NCI-H460 (cell line): ENCODE measurements at regions not wholly inside any gene's neighbourhood (a gene's known extent, or its start where the extent isn't known, plus 50 kb on each side); places are given as distances from the start of the nearest gene placed in this dataset.

ENCODE experiments used
- DNase-seq: peaks from one replicate; pipeline ENCODE4 v3.0.0-alpha.2; 2016; ENCODE audit warnings: low read depth; ENCODE audit errors: extremely low read depth

- no peak for DNase-seq
These were observed 168.5 kb upstream of the FREM2 start for GRCh38 chr13:38518328-38518727.

GRCh38 chr13:38519229-38519911 lies 167.5 kb upstream of the FREM2 start:
- DNase-seq, result no peak

GRCh38 chr13:38520041-38520440 lies 166.8 kb upstream of the FREM2 start:
- no peak for DNase-seq

- DNase-seq, result no peak
These were observed 159.7 kb upstream of the FREM2 start for GRCh38 chr13:38527140-38527539.

DNA sequence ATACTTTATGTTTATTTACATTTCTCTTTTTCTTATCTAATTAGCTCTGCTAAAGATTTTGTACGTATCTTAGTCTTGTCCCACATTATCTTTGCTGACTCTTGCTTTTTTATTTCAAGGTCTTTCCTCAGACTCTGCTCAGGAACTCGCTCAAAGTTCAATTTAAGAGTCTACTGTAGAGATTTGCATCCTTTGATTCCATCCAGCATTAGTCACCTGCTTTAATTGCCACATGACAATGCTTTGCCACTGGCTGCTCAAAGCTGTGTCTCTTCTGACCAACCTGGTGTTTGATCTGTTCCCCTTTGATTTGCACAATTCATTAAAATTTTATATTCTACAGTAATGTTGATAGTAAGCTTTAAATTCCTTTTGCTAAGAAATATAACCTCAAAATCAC lies 157.9 kb upstream of the FREM2 start:
- DNase-seq, result no peak

DNA sequence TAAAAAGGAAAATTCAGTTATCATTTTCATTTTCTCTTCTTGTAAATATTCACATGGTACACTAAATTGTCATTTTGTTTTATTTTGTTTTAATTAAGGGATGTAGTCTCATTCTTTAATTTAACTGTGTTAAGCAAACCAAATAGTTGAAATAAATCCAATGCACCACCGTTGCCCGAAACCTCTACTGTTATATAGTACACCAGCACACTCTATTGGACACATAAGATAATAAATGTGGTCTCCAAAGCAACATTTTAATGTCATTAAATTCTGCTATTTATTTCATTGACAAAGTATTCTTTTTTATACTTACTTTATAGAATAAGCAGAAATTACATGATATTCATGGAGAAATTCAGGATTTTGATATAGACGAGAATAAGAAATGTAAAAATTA lies 156.4 kb upstream of the FREM2 start:
- peak; percentile 5 for DNase-seq

GRCh38 chr13:38535261-38535660 lies 151.6 kb upstream of the FREM2 start:
- no peak for DNase-seq

DNA sequence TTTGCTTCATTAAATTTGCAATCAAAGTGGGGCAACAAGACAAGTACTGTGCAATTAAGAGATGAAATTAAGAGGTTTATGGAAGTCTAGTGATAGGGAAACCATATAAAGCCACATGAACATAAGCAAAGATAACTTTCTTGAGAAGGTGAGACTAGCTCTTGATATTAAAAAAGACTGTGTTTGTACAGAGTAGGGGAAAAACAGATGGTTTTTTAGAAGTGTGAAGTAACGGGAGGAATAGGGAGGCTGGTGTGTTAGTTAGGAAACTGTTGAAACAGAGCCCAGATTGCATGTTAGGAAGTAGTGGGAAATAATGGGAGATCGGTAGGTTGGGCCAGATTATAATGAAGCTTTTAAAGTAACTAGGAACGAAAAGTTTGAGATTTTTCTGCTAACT lies 149.8 kb upstream of the FREM2 start:
- no peak for DNase-seq

GRCh38 chr13:38538422-38538821 lies 148.5 kb upstream of the FREM2 start:
- DNase-seq, result no peak

DNA sequence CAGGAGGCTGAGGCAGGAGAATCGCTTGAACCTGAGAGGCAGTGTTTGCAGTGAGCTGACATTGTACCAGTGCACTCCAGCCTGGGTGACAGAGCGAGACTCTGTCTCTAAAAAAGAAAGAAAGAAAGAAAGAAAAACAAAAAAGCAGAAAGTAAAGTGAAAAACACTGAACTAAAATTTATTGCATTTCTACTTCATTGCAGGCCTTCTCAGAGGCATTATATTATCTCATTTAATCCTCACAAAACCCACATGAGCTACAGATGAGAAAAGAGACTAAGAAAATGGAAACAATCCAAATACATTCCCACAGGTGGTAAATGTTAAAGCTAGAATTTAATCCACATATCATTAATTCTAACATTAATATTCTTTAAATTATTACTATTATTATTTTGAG lies 147.2 kb upstream of the FREM2 start:
- no peak for DNase-seq

GRCh38 chr13:38542601-38543000 lies 144.3 kb upstream of the FREM2 start:
- no peak for DNase-seq

DNA sequence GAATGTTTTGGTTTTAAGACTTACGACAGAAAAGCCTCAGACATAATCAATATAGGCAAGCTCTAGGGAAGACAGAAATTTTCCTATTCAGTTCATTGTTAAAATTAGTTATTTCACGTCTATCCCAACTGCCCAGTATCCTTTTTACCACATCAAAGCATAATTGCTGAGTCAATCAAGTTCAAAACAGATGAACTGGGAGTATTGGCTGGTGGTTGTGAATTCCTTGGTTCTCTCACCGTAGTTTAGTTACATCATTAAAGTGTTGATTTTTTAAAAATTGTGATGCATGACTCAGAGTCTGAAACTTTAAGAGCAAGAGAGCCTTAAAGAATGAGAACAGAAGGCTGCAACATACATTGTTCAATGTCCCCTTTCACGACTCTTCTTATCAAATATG lies 143.3 kb upstream of the FREM2 start:
- no peak for DNase-seq

GRCh38 chr13:38563739-38564138 lies 123.1 kb upstream of the FREM2 start:
- no peak for DNase-seq

GRCh38 chr13:38564256-38565150 lies 122.4 kb upstream of the FREM2 start:
- no peak for DNase-seq

- DNase-seq, result no peak
These were observed 120.9 kb upstream of the FREM2 start for GRCh38 chr13:38566023-38566422.

GRCh38 chr13:38566519-38566918 lies 120.4 kb upstream of the FREM2 start:
- DNase-seq, result no peak

- no peak for DNase-seq
These were observed 116.2 kb upstream of the FREM2 start for GRCh38 chr13:38570706-38571105.

DNA sequence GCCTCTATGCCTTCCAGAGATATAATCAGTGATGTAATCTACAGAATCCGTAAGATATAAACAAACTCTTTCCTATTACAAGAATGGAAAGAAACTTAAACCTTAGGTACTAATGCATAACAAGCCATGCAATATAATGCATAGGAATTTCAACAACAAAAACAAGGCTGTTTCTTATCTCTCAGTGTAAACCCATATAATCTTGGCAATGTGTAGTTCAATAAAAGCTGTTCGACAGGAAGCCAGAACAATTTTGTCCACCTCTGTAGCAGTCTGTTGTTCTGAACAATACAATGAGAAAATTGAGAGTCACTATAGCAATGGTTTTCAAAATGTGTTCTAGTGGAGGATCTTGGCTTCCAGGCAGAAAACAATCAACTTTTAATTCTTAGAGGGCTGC lies 111.5 kb upstream of the FREM2 start:
- no peak for DNase-seq

- DNase-seq, result no peak
These were observed 109.8 kb upstream of the FREM2 start for GRCh38 chr13:38577048-38577447.

- DNase-seq, result peak; percentile 42
These were observed 104.7 kb upstream of the FREM2 start for GRCh38 chr13:38582133-38582532.

GRCh38 chr13:38590230-38590629 lies 96.6 kb upstream of the FREM2 start:
- no peak for DNase-seq

DNA sequence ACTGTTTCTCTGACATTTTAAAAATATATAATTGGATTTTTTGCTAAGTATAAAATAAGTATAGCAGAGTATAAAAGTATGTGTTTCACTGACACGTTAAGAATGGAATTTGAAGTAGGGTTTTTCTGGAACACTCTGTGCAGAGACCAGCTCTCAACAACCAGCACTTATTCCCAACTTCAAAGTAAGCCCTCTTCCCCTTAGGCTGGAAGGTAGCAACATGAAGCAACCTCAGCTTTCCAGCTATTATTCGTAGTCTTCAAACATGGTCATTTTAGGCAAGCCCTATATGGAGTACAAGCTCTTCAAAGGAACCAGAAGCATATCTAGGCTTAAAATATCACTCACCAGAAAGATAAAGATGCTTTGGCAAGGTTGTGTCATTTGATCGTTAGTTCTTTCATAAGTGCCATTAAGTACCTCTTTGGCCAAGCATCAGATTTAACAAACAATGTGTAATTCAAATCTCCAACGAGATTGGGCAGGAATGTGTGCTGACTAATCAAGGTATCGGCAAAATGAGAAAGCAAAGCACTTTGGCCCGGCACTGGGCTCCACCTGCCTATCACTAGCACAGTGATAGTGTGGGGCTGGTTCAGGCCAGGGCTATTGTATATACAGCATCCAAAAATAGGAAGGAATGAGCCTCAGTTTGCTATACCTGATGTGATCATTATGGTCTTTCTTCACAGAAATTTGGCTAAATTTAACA lies 95.9 kb upstream of the FREM2 start:
- DNase-seq, result no peak
